Astrocyte of the spinal cord (primary cell): ENCODE measurements at regions not wholly inside any gene's neighbourhood (a gene's known extent, or its start where the extent isn't known, plus 50 kb on each side); places are given as distances from the start of the nearest gene placed in this dataset.
A peak's percentile ranks its signal among the peaks of the same experiment; 100 is the strongest.

ENCODE experiments used
- DNase-seq: peaks from one replicate; pipeline ENCODE4 v3.0.0; 2011; ENCODE audit warnings: low read depth, low spot score
- H3K4me3 ChIP-seq: 2 replicates; pipeline ENCODE4 v1.5.1; 2011; ENCODE audit warnings: low read depth, mild to moderate bottlenecking, low read length, moderate library complexity
- CTCF ChIP-seq: IDR thresholded peaks from 2 replicates; pipeline ENCODE4 v1.5.1; 2012; ENCODE audit warnings: low read depth, mild to moderate bottlenecking, low read length, inconsistent platforms
- in situ Hi-C: cut with HindIII; loops from 2 replicates; pipeline ENCODE4 v1.10.0; 2017; ENCODE audit warnings: low sequenced_read_pairs

- DNase-seq, result no peak
- TF ChIP-seq CTCF, result no peak
- in situ Hi-C loops, result no loop called here
- no peak overlapping the region for H3K4me3 ChIP-seq
These were observed 132.9 kb downstream of the CBLN2 start for GRCh38 chr18:72411261-72411660.

GRCh38 chr18:72410399-72410798 lies 133.7 kb downstream of the CBLN2 start:
- in situ Hi-C loops, result no loop called here
- TF ChIP-seq CTCF, result no peak
- no peak overlapping the region for H3K4me3 ChIP-seq
- DNase-seq, result peak; percentile 16

DNA sequence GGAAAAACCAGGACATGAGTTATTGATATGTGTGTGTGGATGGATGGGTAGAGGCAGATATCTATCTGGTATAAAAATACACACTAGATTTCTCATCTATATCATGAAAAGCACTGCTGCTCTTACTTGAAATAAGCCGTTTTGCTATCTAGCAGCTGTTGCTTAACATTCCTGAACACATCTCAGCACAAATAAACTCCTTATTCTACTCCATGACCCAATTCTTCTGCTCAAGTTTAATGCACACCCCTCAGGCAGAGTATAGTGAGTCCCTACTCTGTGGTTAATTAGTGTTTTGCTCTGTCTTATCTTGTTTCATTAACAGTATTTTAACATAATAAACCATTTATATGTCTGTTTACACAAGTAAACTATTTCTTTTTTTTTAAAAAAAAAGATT lies 134.2 kb downstream of the CBLN2 start:
- DNase-seq, result no peak
- no peak overlapping the region for H3K4me3 ChIP-seq
- in situ Hi-C loops, result no loop called here
- no peak for TF ChIP-seq CTCF

DNA sequence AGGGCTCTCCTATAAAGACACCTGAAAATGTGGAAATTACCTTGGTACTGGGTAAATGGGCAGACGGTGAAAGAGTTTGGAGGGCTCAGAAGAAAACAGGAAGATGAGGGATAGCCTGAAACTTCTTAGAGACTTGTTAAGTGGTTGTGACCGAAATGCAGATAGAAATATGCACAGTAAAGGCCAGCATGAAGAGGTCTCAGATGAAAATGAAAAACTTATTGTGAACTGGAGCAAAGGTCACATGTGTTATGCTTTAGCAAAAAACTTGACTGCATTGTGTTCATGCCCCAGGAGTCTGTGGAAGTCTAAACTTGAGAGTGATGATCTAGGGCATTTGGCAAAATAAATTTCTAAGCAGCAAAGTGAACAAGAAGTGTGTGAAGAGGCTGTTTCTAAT lies 137.1 kb downstream of the CBLN2 start:
- TF ChIP-seq CTCF, result no peak
- in situ Hi-C loops, result no loop called here
- no peak overlapping the region for H3K4me3 ChIP-seq
- DNase-seq, result no peak

DNA sequence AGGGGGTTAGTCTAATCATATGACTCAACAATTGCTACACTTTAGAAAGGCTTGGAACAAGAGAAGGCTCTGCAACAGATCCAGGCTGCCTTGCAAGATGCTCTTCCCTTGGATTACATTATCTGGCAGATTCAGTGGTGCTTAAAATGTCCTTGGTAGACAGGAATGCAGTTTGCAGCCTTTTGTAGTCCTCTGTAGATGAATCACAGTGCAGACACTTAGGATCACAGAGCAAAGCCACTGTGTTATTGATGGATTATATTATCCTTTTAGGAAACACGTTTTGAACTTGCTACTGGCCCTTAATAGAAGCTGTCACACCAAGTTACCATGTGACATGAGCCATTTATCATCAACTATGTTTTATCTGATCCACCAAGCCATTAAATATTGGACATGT lies 152.2 kb downstream of the CBLN2 start:
- in situ Hi-C loops, result no loop called here
- no peak for DNase-seq
- TF ChIP-seq CTCF, result no peak
- H3K4me3 ChIP-seq, result no peak overlapping the region

DNA sequence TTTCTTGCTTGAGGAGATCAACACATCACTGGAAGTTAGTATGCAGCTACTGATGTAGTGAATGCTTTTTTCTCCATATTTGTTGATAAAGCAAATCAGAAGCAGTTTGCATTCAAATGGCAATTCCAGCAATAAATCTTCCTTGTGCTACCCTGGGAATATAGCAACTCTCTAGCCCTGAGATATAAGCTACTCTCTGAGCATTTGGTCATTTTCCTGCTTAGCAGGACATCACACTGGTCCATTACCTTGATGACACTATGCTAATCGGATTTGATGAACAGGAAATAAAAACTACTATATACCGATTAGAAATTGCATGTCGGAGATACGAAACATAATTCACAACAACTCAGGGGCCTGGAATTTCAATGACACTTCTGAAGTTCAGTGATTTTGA lies 152.7 kb downstream of the CBLN2 start:
- no peak for DNase-seq
- no peak for TF ChIP-seq CTCF
- no peak overlapping the region for H3K4me3 ChIP-seq
- in situ Hi-C loops, result no loop called here

GRCh38 chr18:72378016-72378415 lies 166.1 kb downstream of the CBLN2 start:
- in situ Hi-C loops, result no loop called here

More at GRCh38 chr18:72378016-72378415, 166.1 kb downstream of the CBLN2 start:
- TF ChIP-seq CTCF, result no peak
- no peak for DNase-seq
- H3K4me3 ChIP-seq, result no peak overlapping the region
